Right lobe of liver (tissue), 4 donors: ENCODE measurements at regions not wholly inside any gene's neighbourhood (a gene's known extent, or its start where the extent isn't known, plus 50 kb on each side); places are given as distances from the start of the nearest gene placed in this dataset.

Source experiments
- POLR2A ChIP-seq: fragments of 450-650 bp; IDR thresholded peaks from one replicate; pipeline ENCODE4 v1.6.1; 2017; ENCODE audit warnings: antibody characterized with exemption, mild to moderate bottlenecking
- TF ChIP-seq, protein P1 (sequence below), 4 donors: fragments of 200-600 bp in 3 of 4; fragments of 450-650 bp in 1 of 4; IDR thresholded peaks; one replicate each; pipeline versions ENCODE4 v1.5.1 to v1.8.0; 2016 to 2022; ENCODE audit warnings: antibody characterized with exemption in 4 of 4, mild to moderate bottlenecking in 2 of 4
- donor health status: DM: no; HTN: no; CAD: no.
- donor health status: DM: no; HTN: no; CAD: no.
- donor health status: DM: no; HTN: yes; CAD: no.

DNA sequence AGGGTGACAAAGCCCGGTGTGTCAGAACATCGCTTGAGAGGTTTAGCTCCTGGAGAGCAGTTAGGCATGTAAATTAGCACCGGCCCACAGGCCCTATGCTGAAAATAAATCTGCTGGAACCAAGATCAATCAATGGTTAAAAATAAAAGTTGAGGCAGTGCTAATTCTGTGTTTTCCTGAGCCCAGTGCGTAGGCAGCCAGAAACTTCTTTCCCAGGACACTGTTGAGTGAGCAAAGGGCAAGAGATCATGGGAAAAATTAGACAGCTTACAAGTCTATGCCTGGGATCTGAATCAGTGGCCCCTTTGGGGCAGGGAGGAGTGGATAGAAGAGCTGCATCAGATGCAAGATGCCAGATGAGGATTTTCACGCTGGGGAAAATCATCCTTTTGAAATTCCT is 539.2 kb downstream of the BUD13 start:
- TF ChIP-seq, protein P1, sequence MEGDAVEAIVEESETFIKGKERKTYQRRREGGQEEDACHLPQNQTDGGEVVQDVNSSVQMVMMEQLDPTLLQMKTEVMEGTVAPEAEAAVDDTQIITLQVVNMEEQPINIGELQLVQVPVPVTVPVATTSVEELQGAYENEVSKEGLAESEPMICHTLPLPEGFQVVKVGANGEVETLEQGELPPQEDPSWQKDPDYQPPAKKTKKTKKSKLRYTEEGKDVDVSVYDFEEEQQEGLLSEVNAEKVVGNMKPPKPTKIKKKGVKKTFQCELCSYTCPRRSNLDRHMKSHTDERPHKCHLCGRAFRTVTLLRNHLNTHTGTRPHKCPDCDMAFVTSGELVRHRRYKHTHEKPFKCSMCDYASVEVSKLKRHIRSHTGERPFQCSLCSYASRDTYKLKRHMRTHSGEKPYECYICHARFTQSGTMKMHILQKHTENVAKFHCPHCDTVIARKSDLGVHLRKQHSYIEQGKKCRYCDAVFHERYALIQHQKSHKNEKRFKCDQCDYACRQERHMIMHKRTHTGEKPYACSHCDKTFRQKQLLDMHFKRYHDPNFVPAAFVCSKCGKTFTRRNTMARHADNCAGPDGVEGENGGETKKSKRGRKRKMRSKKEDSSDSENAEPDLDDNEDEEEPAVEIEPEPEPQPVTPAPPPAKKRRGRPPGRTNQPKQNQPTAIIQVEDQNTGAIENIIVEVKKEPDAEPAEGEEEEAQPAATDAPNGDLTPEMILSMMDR (IDR thresholded peaks at IDR 0.05) = no peak
- TF ChIP-seq POLR2A = no peak
